GM23248 (cell line): ENCODE measurements at regions not wholly inside any gene's neighbourhood (a gene's known extent, or its start where the extent isn't known, plus 50 kb on each side); places are given as distances from the start of the nearest gene placed in this dataset.
"Not testable (repeated sequence)": the region's sequence is repeated elsewhere in the genome, so short reads cannot be mapped to it uniquely, and the experiment has no call there.

Experiments used
- EZH2 ChIP-seq: fragments of 200-600 bp; sonication (generic); IDR thresholded peaks from 2 replicates; pipeline ENCODE4 v1.6.1; 2018; ENCODE audit warnings: antibody characterized with exemption, mild to moderate bottlenecking; ENCODE audit not compliant: insufficient read depth, poor library complexity, severe bottlenecking
- EZH2phosphoT487 ChIP-seq: fragments of 200-600 bp; sonication (generic); IDR thresholded peaks from 2 replicates; pipeline ENCODE4 v1.6.1; 2018; ENCODE audit warnings: antibody characterized with exemption, moderate library complexity, mild to moderate bottlenecking, low read depth; ENCODE audit not compliant: insufficient read depth

- not testable (repeated sequence) for TF ChIP-seq EZH2phosphoT487, EZH2
Observed at GRCh38 chr1:149338698-149339097, 136.1 kb upstream of the NBPF19 start.
